Activated naive CD4-positive, alpha-beta T cell treated with anti-CD3 and anti-CD28 coated beads, Interleukin-2, amount 50 U/mL, for 72 hours (primary cell): ENCODE measurements at regions not wholly inside any gene's neighbourhood (a gene's known extent, or its start where the extent isn't known, plus 50 kb on each side); places are given as distances from the start of the nearest gene placed in this dataset.

Source experiments
- ATAC-seq, 2 donors: fragments of 150-1000 bp; cut with Tn5 transposase; 2 replicates each; pipeline ENCODE4 v1.10.0; 2021; ENCODE audit warnings: mild to moderate bottlenecking in 2 of 2, moderate library complexity in 2 of 2
- DNase-seq, 2 donors: peaks; one replicate each; pipeline ENCODE4 v3.0.0; 2021 to 2022; ENCODE audit warnings: low spot score in 2 of 2
- H3K27ac Mint-ChIP-seq, 2 donors: one replicate each; pipeline ENCODE4 v1.8.0; 2022; ENCODE audit warnings: mild to moderate bottlenecking in 2 of 2, mixed read lengths in 2 of 2
- H3K36me3 Mint-ChIP-seq, 2 donors: one replicate each; pipeline ENCODE4 v1.8.0; 2022; ENCODE audit warnings: mixed read lengths in 2 of 2
- H3K9me3 Mint-ChIP-seq, 2 donors: one replicate each; pipeline ENCODE4 v1.8.0; 2022; ENCODE audit warnings: mixed read lengths in 2 of 2

DNA sequence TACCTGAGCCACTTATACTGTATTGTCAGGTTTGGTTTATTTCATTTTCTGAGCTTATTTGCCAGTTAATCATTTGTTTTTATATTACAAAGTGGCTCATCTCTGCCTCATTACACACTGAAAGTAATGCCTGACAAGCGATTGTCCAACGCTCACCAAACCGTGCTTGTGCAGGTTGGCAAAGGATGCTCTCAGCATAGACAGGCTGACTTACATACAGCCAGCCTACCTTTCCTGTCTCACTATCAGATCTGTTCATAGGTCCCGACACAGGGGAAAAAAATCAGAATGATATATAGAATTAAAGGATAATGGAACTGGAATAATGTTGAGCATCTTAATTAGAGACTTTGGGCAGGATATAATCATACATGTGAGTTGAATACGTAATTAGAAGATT is 739.7 kb upstream of the RIOK2 start:
- ATAC-seq, result no peak
- Mint-ChIP-seq H3K27ac (no peak overlapping the region), H3K36me3 (no peaks in the 10 kb centered on the region), H3K9me3 (peaks cover 0 to 4% of the 10 kb centered on the region in 2 donors)
- no peak for DNase-seq

DNA sequence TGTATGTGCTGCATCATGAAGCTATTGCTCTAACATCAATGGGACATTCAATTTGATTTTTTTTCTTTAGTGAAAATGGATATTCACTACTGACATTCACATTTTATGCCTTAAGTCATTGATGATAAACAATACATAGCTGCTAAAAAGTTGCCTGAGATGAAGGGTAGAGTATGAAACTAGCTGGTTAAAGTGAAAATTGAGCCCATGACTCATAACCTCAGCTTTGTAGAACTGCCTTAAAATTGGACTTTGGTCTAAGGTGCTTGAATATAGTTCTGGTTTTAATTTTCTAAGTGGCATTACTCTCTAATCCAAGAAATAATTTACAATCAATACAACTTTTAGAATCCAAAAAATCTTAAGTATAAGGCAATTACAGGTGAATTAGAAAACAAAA is 740.4 kb upstream of the RIOK2 start:
- ATAC-seq, result no peak
- no peak for DNase-seq
- Mint-ChIP-seq H3K36me3 (no peaks in the 10 kb centered on the region), H3K27ac (no peak overlapping the region), H3K9me3 (peaks cover 0 to 4% of the 10 kb centered on the region in 2 donors)

DNA sequence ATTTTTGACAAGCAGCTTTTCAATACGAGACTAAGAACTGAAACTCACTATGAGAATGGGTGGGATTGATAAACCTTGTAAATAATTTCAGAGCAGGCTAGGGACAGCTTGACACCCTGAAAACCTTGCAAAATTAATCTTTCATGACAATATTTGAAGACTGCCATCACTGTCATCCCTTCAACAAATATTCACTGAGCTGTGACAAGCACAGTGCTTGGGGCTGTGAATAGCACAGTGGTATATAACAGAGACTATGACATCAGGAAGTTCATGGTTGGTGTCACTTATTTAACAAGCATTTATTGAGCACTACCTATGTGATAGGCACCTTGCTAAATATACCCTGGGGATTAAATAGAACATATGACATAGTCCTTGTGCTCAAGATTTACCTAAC is 741.0 kb upstream of the RIOK2 start:
- no peak for DNase-seq
- ATAC-seq, result no peak
- peaks cover 0 to 4% of the 10 kb centered on the region in 2 donors for H3K9me3 Mint-ChIP-seq
- no peaks in the 10 kb centered on the region for H3K36me3 Mint-ChIP-seq
- H3K27ac Mint-ChIP-seq, result no peak overlapping the region

DNA sequence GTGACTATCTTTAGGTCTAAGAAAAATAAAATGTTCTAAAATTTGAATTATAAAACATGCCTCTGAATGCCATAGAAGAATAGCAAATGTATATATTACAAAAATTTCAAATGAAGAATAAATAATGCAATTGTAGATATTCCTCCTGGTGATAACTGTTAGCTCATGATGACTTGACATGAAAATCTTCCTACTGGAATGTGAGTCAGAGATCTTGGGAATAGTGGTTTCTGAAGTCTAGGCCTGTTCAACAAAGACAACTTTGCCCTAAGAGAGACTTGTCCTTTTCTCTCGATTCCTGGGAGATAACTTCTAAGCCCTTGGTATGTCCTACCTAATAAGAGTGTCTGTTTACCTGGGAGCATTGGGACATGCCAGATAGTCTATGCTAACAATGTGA is 746.3 kb upstream of the RIOK2 start:
- DNase-seq (no peak), ATAC-seq (no peak)
- Mint-ChIP-seq H3K9me3 (no peaks in the 10 kb centered on the region), H3K36me3 (no peaks in the 10 kb centered on the region), H3K27ac (no peak overlapping the region)

DNA sequence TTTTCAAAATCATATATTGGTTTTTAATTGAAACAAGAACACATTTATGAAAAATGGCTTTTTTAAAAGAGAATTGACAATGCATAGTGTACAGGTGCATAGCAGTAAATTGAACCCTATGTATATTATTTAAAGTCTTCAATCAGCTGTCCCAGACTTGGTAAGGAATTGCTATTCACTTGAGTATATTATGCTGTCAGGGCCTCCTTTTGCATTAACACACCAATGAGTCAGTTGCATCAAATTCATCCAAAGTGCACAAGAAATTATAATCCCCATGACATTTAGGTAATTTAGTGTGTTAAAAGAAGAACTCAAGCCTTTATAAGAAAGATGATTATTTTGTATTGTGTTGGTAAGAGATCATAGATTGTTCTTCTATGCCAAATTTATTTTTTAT is 748.8 kb upstream of the RIOK2 start:
- H3K36me3 Mint-ChIP-seq, result no peaks in the 10 kb centered on the region
- H3K27ac Mint-ChIP-seq, result no peak overlapping the region
- ATAC-seq (no peak), DNase-seq (no peak)
- peaks cover 0 to 3% of the 10 kb centered on the region in 2 donors for H3K9me3 Mint-ChIP-seq

DNA sequence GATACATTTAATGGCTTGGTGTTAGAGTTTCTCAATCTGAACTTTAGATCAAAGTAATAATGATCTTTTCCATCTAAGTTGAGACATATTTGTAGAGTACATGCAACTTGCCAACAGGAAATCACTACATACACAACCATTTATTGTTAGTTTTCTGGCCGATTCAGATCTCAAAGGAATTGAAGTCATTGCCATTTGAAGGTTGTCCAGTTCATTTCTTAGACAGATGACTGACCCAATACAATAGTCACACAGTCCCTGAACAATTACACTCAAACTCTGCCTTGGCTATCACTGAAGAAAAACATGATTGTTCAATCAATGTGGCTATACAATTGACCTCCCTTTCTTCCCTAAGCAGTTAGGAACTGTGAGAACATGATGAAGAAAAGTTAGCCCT is 753.2 kb upstream of the RIOK2 start:
- ATAC-seq (no peak), DNase-seq (no peak)
- Mint-ChIP-seq H3K36me3 (no peaks in the 10 kb centered on the region), H3K27ac (no peak overlapping the region), H3K9me3 (peaks cover 0 to 4% of the 10 kb centered on the region in 2 donors)

DNA sequence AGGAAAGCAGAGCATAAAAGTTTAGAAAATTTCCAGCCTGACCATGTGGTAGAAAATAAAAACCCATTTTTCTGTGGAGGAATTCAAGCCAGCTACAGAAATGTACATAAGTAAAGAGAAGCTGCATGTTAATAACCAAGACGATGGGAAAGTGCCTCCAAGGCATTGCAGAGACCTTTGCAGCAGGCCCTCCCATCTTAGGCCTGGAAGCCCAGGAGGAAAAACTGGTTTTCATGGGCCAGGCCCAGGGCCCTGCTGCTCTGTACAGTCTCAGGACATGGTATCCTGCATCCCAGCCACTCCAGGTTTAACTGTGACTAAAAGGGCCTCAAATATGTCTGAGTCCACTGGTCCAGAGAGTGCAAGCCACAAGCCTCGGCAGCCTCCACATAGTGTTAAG is 754.8 kb upstream of the RIOK2 start:
- DNase-seq (no peak), ATAC-seq (no peak)
- Mint-ChIP-seq H3K36me3 (no peaks in the 10 kb centered on the region), H3K27ac (no peak overlapping the region), H3K9me3 (peaks cover 0 to 4% of the 10 kb centered on the region in 2 donors)

DNA sequence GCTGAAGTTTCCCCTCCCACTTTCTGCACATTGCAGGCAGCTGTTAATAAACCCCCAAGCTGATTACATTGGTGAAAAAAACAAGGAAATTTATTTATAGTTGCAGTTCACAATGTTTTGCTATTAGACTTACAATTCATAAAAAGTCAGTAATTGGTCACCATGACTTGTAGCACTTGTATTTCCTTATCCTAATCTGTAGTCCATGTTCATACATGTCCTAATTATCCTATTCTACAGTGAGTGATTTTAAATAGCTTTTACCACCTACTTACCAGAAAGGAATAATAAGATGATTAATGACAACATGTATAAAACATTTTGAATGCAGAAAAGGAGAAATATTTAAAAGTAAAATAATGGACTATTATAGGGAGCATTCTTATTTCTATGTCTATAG is 760.0 kb upstream of the RIOK2 start:
- no peak for ATAC-seq
- Mint-ChIP-seq H3K27ac (no peak overlapping the region), H3K9me3 (no peaks in the 10 kb centered on the region), H3K36me3 (no peaks in the 10 kb centered on the region)
- no peak for DNase-seq

DNA sequence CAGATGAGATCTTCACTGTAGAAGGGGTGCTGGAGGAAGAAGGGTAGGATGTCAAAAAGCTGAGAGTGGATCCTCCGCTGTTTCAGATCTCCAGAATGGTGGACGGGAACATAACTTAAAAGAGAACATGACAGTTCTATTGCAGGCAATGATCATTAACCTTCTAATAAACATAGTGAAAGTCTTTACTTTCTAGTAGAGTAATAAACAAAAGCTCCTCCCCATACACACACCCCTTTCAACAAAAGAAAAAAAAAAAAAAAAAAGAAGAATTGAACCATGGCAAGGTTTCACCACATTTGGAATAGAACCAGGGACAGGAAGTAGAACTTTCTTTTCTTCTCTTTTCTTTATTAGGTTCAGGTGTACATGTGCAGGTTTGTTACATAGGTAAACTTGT is 768.1 kb upstream of the RIOK2 start:
- ATAC-seq, result no peak
- Mint-ChIP-seq H3K36me3 (no peaks in the 10 kb centered on the region), H3K27ac (no peak overlapping the region), H3K9me3 (peaks cover 4 to 13% of the 10 kb centered on the region in 2 donors)
- DNase-seq, result no peak

DNA sequence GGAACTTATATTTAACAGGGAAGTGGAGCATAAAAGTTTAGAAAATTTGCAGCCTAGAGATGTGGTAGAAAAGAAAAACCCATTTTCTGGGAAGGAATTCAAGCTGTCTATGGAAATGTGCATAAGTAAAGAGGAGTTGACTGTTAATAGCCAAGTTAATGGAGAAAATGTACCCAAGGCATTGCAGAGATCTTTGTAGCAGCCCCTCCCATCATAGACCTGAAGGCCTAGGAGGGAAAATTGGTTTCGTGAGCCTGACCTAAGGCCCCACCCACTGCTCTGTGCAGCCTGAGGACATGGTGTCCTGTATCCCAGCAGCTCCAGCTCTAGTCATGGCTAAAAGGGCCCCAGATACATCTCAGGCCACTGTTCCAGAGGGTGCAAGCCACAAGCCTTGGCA is 772.4 kb upstream of the RIOK2 start:
- no peaks in the 10 kb centered on the region for H3K36me3 Mint-ChIP-seq
- DNase-seq (no peak), ATAC-seq (no peak)
- peaks cover 4 to 16% of the 10 kb centered on the region in 2 donors for H3K9me3 Mint-ChIP-seq
- H3K27ac Mint-ChIP-seq, result no peak overlapping the region

DNA sequence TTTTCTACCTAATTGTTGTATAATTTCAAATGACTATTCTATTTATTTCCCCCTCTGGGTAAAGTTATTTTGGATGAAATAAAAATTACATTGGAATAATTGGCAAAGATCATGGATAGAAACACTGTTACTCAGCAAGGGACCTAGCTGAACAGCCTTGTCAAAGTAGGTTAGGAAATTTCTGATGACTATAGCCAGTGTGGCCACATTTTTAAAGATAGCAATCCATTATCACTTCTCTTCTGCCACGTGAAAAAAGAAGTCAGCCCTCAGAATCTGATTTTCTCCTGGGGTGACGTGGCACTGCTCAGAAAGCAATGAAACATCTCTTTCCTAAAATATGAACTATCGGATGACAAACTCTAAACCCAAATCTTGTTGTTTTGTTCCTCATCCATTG is 784.2 kb upstream of the RIOK2 start:
- ATAC-seq (no peak), DNase-seq (no peak)
- no peak overlapping the region for H3K27ac Mint-ChIP-seq
- no peaks in the 10 kb centered on the region for H3K9me3 Mint-ChIP-seq
- H3K36me3 Mint-ChIP-seq, result no peaks in the 10 kb centered on the region

DNA sequence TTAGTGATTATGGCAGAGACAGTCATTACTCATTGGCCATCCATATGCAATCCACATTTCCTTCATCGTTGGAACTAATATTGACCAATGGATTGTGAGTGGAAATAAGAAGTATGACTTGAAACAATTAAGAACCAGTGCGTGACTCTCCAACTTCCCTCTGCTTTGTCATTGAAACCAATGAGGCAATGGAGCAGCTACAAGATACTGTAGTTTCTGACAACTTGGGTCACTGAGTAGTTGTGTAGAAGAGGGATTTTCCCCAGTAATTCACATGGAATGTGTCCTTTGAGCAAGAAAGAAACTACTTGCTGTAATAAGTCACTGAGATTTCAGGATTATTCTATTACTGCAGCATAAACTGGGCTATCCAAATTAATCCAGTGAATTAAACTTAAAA is 785.3 kb upstream of the RIOK2 start:
- H3K36me3 Mint-ChIP-seq, result no peaks in the 10 kb centered on the region
- H3K27ac Mint-ChIP-seq, result no peak overlapping the region
- DNase-seq (no peak), ATAC-seq (no peak)
- H3K9me3 Mint-ChIP-seq, result no peaks in the 10 kb centered on the region

DNA sequence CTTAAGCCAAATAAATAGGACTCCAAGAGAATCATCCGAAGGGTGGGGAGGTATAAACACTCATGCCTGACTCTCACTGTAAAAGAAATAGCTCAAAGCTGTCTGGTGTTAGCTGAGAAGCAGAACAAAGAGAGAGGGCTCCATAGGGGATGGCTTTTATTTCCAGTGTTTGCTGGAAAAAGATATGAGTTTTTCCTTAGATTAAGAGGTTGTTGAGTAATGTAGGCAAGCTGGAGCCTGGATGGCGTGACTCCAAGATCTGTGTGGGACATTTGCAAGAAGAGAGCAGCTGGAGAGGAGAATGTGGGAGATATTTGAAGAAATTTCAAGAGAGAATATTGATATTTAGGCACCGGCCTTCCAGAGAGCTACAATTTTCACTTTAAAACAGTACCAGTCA is 793.7 kb upstream of the RGMB start:
- Mint-ChIP-seq H3K27ac (no peak overlapping the region), H3K36me3 (no peaks in the 10 kb centered on the region), H3K9me3 (no peaks in the 10 kb centered on the region)
- DNase-seq, result no peak
- ATAC-seq, result no peak

DNA sequence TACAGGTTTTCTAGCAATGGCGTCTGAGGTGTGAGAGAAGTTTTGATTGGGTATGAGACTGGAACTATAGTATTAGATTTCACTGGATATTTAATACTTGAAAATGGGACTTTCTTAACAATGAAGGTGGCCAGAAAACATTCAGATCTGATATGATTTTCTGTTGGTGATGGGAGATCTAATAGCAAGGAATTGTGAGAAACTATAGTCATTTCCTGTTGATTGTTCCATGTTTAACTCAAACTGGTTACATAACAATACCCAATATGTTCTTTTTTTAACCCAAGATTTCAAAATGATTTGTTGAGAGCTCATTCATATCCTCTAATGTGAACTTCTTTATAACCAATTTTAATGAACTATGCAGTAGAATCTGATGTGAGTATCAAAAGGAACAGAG is 793.2 kb upstream of the RGMB start:
- DNase-seq (no peak), ATAC-seq (no peak)
- H3K27ac Mint-ChIP-seq, result no peak overlapping the region
- no peaks in the 10 kb centered on the region for H3K9me3 Mint-ChIP-seq
- no peaks in the 10 kb centered on the region for H3K36me3 Mint-ChIP-seq

DNA sequence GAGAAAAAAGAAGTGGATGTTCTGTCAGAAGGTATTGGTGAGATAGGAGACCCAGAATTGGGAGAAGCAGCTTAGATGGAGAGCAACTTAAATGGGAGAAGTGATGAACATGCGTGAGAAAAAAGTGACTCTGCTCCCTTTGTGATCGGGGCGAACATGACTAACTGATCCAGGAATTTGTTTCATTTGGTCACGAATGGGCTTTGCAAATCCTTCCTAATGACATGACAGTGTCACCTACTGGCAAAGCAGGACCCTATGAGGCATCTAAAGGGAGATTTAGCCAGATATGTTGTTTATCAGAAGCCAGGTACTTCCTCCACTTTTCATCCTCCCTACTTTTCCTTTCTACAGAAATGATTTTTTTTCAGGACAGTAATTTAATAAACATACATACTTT is 787.4 kb upstream of the RGMB start:
- no peak for ATAC-seq
- DNase-seq, result no peak
- peaks cover 0 to 5% of the 10 kb centered on the region in 2 donors for H3K9me3 Mint-ChIP-seq
- H3K27ac Mint-ChIP-seq, result no peak overlapping the region
- no peaks in the 10 kb centered on the region for H3K36me3 Mint-ChIP-seq

DNA sequence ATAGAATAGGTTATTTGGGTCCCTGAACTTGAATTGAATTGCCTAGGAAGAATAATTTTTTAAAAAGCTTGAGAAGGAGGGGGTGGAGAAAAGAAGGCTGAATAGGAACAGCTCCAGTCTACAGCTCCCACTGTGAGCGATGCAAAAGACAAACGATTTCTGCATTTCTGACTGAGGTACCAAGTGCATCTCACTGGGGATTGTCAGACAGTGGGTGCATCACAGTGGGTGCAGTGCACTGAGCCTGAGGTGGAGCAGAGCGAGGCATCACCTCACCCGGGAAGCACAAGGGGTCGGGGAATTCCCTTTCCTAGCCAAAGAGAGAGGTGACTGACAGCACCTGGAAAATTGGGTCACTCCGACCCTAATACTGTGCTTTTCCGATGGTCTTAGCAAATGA is 782.2 kb upstream of the RGMB start:
- no peak for ATAC-seq
- Mint-ChIP-seq H3K36me3 (peaks cover 0 to 20% of the 10 kb centered on the region in 2 donors), H3K27ac (no peak overlapping the region), H3K9me3 (peaks cover 11 to 27% of the 10 kb centered on the region in 2 donors)
- no peak for DNase-seq

DNA sequence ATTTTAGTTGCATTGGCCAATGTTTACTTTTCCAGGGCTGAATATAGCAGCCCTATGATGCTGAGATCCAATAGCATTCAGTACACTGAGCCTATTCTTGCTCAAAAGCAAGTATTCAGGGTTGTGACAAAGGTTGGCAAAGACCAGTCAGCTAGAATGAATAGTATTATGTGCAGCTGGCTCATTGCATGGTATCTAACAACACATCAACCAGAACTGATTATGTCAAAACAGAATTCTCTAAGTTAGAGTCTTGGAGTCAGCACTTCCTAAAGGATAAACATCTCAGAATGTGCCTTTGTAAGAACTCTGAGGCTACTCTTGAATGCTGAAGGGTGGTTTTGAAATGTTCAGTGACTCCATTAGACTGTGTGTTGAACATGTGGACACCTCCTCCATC is 774.5 kb upstream of the RGMB start:
- DNase-seq (no peak), ATAC-seq (no peak)
- H3K9me3 Mint-ChIP-seq, result peaks cover 5 to 7% of the 10 kb centered on the region in 2 donors
- H3K36me3 Mint-ChIP-seq, result peaks cover 0 to 8% of the 10 kb centered on the region in 2 donors
- H3K27ac Mint-ChIP-seq, result no peak overlapping the region

DNA sequence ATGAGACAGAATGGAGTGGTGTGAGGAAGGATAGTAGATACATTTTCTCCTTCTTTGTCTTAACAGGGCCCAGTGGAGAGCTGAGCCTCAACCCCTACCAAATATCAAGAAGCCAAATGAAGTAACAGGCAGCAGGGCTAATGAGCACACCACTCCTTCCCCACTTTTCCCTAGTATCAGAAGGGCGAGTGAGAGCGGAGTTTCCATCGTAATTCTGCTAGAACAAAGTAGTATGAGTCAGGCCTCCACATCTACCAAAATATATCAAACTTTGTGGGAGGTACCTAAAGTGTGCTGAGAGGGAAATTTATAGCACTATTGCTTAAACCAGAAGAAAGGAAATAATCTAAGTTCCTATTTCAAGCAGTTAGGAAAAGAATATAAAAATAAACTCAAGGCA is 769.0 kb upstream of the RGMB start:
- Mint-ChIP-seq H3K27ac (no peak overlapping the region), H3K36me3 (no peaks in the 10 kb centered on the region), H3K9me3 (peaks cover 0 to 8% of the 10 kb centered on the region in 2 donors)
- no peak for ATAC-seq
- no peak for DNase-seq

DNA sequence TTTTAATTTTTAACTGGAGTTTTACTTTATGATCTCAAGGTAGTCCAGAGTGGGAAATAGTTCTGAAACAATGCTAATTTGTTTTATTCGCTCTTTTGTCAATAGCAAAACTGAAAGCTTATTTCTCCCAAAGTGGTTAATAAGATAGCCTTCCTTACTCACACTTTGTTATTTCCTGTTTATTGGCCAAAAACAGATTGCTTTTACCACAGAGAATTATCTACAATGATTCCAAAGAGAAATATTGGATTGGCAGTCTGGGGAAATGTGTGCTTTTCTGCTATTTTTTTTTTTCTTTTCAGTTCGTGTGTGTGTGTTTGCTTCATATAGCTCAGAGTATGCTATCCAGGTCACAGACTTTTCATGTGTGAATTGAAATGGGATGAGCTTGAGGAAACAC is 756.7 kb upstream of the RGMB start:
- H3K27ac Mint-ChIP-seq, result no peak overlapping the region
- DNase-seq (no peak), ATAC-seq (no peak)
- no peaks in the 10 kb centered on the region for H3K36me3 Mint-ChIP-seq
- H3K9me3 Mint-ChIP-seq, result no peaks in the 10 kb centered on the region
